ENCODE measurements at regions not wholly inside any gene's neighbourhood (a gene's known extent, or its start where the extent isn't known, plus 50 kb on each side); places are given as distances from the start of the nearest gene placed in this dataset.

- H3K4me1 ChIP-seq (ENCODE audit: insufficient read depth, poor library complexity, severe bottlenecking) = no peaks in the 10 kb centered on the region
- no peak overlapping the region for H3K27ac ChIP-seq (ENCODE audit: poor library complexity, severe bottlenecking)
- TF ChIP-seq CTCF (IDR thresholded peaks at IDR 0.05; ENCODE audit: poor library complexity, severe bottlenecking) = no peak
- DNase-seq (ENCODE audit: low spot score) = no peak
- ATAC-seq (ENCODE audit: low read depth) = no peak
- no peak overlapping the region for H3K4me3 ChIP-seq (ENCODE audit: severe bottlenecking)
- H3K9me3 ChIP-seq (ENCODE audit: severe bottlenecking) = no peaks in the 10 kb centered on the region
- no peaks in the 10 kb centered on the region for H3K27me3 ChIP-seq (ENCODE audit: insufficient read depth, poor library complexity, severe bottlenecking)
- no peaks in the 10 kb centered on the region for H3K36me3 ChIP-seq (ENCODE audit: low read depth)
These were observed 365.9 kb upstream of the B3GALT2 start for GRCh38 chr1:193552274-193552673.

- Histone ChIP-seq H3K27ac (ENCODE audit: poor library complexity, severe bottlenecking) (no peak overlapping the region), H3K4me3 (ENCODE audit: severe bottlenecking) (no peak overlapping the region), H3K36me3 (ENCODE audit: low read depth) (no peaks in the 10 kb centered on the region), H3K9me3 (ENCODE audit: severe bottlenecking) (no peaks in the 10 kb centered on the region), H3K4me1 (ENCODE audit: insufficient read depth, poor library complexity, severe bottlenecking) (no peaks in the 10 kb centered on the region), H3K27me3 (ENCODE audit: insufficient read depth, poor library complexity, severe bottlenecking) (no peaks in the 10 kb centered on the region)
- DNase-seq (ENCODE audit: low spot score) (no peak), ATAC-seq (ENCODE audit: low read depth) (no peak)
- no peak for TF ChIP-seq CTCF (IDR thresholded peaks at IDR 0.05; ENCODE audit: poor library complexity, severe bottlenecking)
These were observed 362.7 kb upstream of the B3GALT2 start for GRCh38 chr1:193549081-193549480.

DNA sequence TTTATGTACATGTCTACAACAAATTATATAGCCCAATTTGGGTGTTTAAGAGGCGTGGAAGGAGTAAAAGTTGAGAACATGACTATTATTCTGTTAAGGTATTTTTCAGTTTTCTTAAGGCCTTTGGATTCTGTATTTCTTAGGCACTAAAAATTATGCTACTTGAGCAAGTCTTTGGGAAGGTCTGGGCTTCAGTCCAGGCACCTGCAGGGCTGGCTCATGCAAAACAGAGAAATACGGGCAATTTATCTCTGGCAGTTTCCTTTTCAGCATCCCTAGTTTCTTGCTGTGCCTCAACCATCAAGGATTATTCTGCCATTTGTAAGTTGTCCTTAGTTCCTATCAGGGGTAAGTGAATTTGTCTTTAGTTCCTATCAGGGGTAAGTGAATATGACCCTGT, 358.8 kb upstream of the B3GALT2 start:
- H3K27ac ChIP-seq (ENCODE audit: poor library complexity, severe bottlenecking) = no peak overlapping the region
- no peaks in the 10 kb centered on the region for H3K36me3 ChIP-seq (ENCODE audit: low read depth)
- H3K4me3 ChIP-seq (ENCODE audit: severe bottlenecking) = no peak overlapping the region
- ATAC-seq (ENCODE audit: low read depth) (no peak), DNase-seq (ENCODE audit: low spot score) (no peak)
- no peak for TF ChIP-seq CTCF (IDR thresholded peaks at IDR 0.05; ENCODE audit: poor library complexity, severe bottlenecking)
- H3K9me3 ChIP-seq (ENCODE audit: severe bottlenecking) = no peaks in the 10 kb centered on the region
- no peaks in the 10 kb centered on the region for H3K4me1 ChIP-seq (ENCODE audit: insufficient read depth, poor library complexity, severe bottlenecking)
- no peaks in the 10 kb centered on the region for H3K27me3 ChIP-seq (ENCODE audit: insufficient read depth, poor library complexity, severe bottlenecking)

DNA sequence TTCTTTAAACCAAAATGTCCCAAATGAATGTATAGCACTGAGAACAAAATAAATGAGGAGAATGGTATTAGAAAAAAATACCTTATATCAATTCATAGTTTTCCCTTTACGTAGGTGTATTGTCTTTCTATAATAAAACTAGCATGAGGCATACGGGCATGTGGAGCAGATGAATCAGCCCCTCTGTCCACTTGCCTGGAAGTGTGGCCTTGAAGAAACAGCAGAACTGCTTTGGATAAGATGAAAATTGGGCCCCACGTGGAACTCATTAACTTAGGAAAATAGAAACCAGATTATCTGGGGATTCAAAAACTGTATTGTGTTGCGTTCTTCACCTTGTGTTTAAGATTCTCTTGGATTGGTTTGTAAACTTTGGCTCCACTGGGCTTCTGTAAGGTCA, 356.8 kb upstream of the B3GALT2 start:
- Histone ChIP-seq H3K4me3 (ENCODE audit: severe bottlenecking) (no peak overlapping the region), H3K9me3 (ENCODE audit: severe bottlenecking) (no peaks in the 10 kb centered on the region), H3K27me3 (ENCODE audit: insufficient read depth, poor library complexity, severe bottlenecking) (no peaks in the 10 kb centered on the region), H3K36me3 (ENCODE audit: low read depth) (no peaks in the 10 kb centered on the region), H3K27ac (ENCODE audit: poor library complexity, severe bottlenecking) (no peak overlapping the region), H3K4me1 (ENCODE audit: insufficient read depth, poor library complexity, severe bottlenecking) (peaks cover under 1% of the 10 kb centered on the region)
- no peak for TF ChIP-seq CTCF (IDR thresholded peaks at IDR 0.05; ENCODE audit: poor library complexity, severe bottlenecking)
- DNase-seq (ENCODE audit: low spot score) = no peak
- no peak for ATAC-seq (ENCODE audit: low read depth)

- Histone ChIP-seq H3K4me1 (ENCODE audit: insufficient read depth, poor library complexity, severe bottlenecking) (peaks cover 3% of the 10 kb centered on the region), H3K9me3 (ENCODE audit: severe bottlenecking) (no peaks in the 10 kb centered on the region), H3K27ac (ENCODE audit: poor library complexity, severe bottlenecking) (no peak overlapping the region), H3K4me3 (ENCODE audit: severe bottlenecking) (no peak overlapping the region), H3K27me3 (ENCODE audit: insufficient read depth, poor library complexity, severe bottlenecking) (no peaks in the 10 kb centered on the region), H3K36me3 (ENCODE audit: low read depth) (no peaks in the 10 kb centered on the region)
- 0 out of 3 replicates have a peak, but pooled peaks have one; percentile 21 for ATAC-seq (ENCODE audit: low read depth)
- TF ChIP-seq CTCF (IDR thresholded peaks at IDR 0.05; ENCODE audit: poor library complexity, severe bottlenecking) = no peak
- DNase-seq (ENCODE audit: low spot score) = no peak
These were observed 356.3 kb upstream of the B3GALT2 start for GRCh38 chr1:193542690-193543089.

All from RWPE2 (cell line).